B cell (primary cell): ENCODE measurements at regions not wholly inside any gene's neighbourhood (a gene's known extent, or its start where the extent isn't known, plus 50 kb on each side); places are given as distances from the start of the nearest gene placed in this dataset.

Source experiments
- ATAC-seq: fragments of 200-7000 bp; cut with Tn5 transposase; one replicate; pipeline ENCODE4 v1.10.0; 2021; ENCODE audit warnings: low read depth, mild to moderate bottlenecking, moderate number of reproducible peaks, moderate library complexity
- CTCF ChIA-PET: fragments of 350-600 bp; sonication (Branson Sonifier 250); formaldehyde crosslinking; loops from one replicate; lab custom pipeline; 2021; ENCODE audit warnings: antibody characterized with exemption, inconsistent platforms; lab: Charles Lee
- POLR2A ChIA-PET: fragments of 350-600 bp; sonication (Branson Sonifier 250); formaldehyde crosslinking; loops from one replicate; lab custom pipeline; 2021; ENCODE audit warnings: antibody characterized with exemption; lab: Charles Lee
- DNase-seq: peaks from one replicate; pipeline ENCODE4 v3.0.0; 2013
- H2AFZ ChIP-seq: 2 replicates; pipeline ENCODE4 v1.6.1; 2012; ENCODE audit warnings: mild to moderate bottlenecking, low read depth, low read length; ENCODE audit not compliant: insufficient read depth, poor library complexity, severe bottlenecking
- H3K27ac ChIP-seq, 2 donors: 1 replicate in 1 of 2; 2 replicates in 1 of 2; pipeline ENCODE4 v1.5.1; 2012 to 2013; ENCODE audit warnings: low read length in 2 of 2, mild to moderate bottlenecking in 2 of 2, moderate library complexity in 1 of 2
- H3K27me3 ChIP-seq, 4 experiments: fragments of 200-600 bp in 1 of 4; sonication (generic) in 1 of 4; replicated peaks in 1 of 4; 1 replicate in 2 of 4; 2 replicates in 2 of 4; pipeline versions ENCODE4 v1.6.1 to v1.7.0; 2013 to 2016; ENCODE audit warnings: low read length in 3 of 4, mild to moderate bottlenecking in 2 of 4, mixed read lengths in 1 of 4, moderate library complexity in 1 of 4; ENCODE audit not compliant: insufficient read depth in 4 of 4, control insufficient read depth in 3 of 4; ENCODE audit errors: control extremely low read depth in 1 of 4
- H3K36me3 ChIP-seq, 2 experiments: replicated peaks in 1 of 2; 1 replicate in 1 of 2; 2 replicates in 1 of 2; pipeline versions ENCODE4 v1.6.1 to v1.7.1; 2013; ENCODE audit warnings: low read length in 1 of 2; ENCODE audit not compliant: insufficient read depth in 2 of 2, control insufficient read depth in 1 of 2; ENCODE audit errors: control extremely low read depth in 1 of 2, extremely low read depth in 1 of 2
- H3K4me1 ChIP-seq, 2 donors: fragments of 200-600 bp in 1 of 2; sonication (generic) in 1 of 2; 1 replicate in 1 of 2; 2 replicates in 1 of 2; pipeline versions ENCODE4 v1.5.1 to v1.6.1; 2013 to 2017; ENCODE audit warnings: low read length in 2 of 2; ENCODE audit not compliant: control insufficient read depth in 2 of 2, insufficient read depth in 2 of 2
- H3K4me2 ChIP-seq: replicated peaks from 2 replicates; pipeline ENCODE3; 2012; ENCODE audit warnings: mild to moderate bottlenecking, low read depth, low read length; ENCODE audit not compliant: poor library complexity, severe bottlenecking
- H3K4me3 ChIP-seq, 5 experiments: fragments of 200-600 bp in 1 of 5; sonication (generic) in 1 of 5; 1 replicate in 3 of 5; 2 replicates in 2 of 5; pipeline versions ENCODE4 v1.5.1 to v1.7.0; 2011 to 2016; ENCODE audit warnings: low read length in 4 of 5, mild to moderate bottlenecking in 4 of 5, low read depth in 2 of 5, control low read depth in 1 of 5, moderate library complexity in 1 of 5; ENCODE audit not compliant: insufficient read depth in 1 of 5; ENCODE audit errors: control extremely low read depth in 1 of 5, extremely low read depth in 1 of 5
- H3K79me2 ChIP-seq: fragments of 200-600 bp; sonication (generic); one replicate; pipeline ENCODE4 v1.6.0; 2016; ENCODE audit warnings: low read length; ENCODE audit not compliant: control insufficient read depth, insufficient read depth
- H3K9ac ChIP-seq: fragments of 200-600 bp; sonication (generic); 2 replicates; pipeline ENCODE4 v1.6.1; 2017; ENCODE audit warnings: mild to moderate bottlenecking, low read length, moderate library complexity
- H3K9me3 ChIP-seq, 3 donors: one replicate each; pipeline versions ENCODE4 v1.6.1 to v1.7.1; 2013; ENCODE audit warnings: low read length in 2 of 3; ENCODE audit not compliant: control insufficient read depth in 2 of 3, insufficient read depth in 1 of 3; ENCODE audit errors: control extremely low read depth in 1 of 3
- H4K20me1 ChIP-seq: 2 replicates; pipeline ENCODE4 v1.6.0; 2012; ENCODE audit warnings: mild to moderate bottlenecking, low read length; ENCODE audit not compliant: insufficient read depth, control insufficient read depth, poor library complexity, severe bottlenecking
- H3K27ac Mint-ChIP-seq: one replicate; pipeline ENCODE4 v1.8.0; 2021; ENCODE audit warnings: mixed read lengths
- H3K27me3 Mint-ChIP-seq: one replicate; pipeline ENCODE4 v1.8.0; 2021; ENCODE audit warnings: mixed read lengths
- H3K4me1 Mint-ChIP-seq: one replicate; pipeline ENCODE4 v1.8.0; 2021; ENCODE audit warnings: mixed read lengths
- H3K4me3 Mint-ChIP-seq: one replicate; pipeline ENCODE4 v1.8.0; 2021; ENCODE audit warnings: mixed read lengths
- H3K9me3 Mint-ChIP-seq: one replicate; pipeline ENCODE4 v1.8.0; 2022; ENCODE audit warnings: mixed read lengths; ENCODE audit not compliant: insufficient read depth
- CTCF ChIP-seq: fragments of 200-600 bp; IDR thresholded peaks from one replicate; pipeline ENCODE4 v1.8.0; 2022; ENCODE audit warnings: antibody characterized with exemption, mild to moderate bottlenecking
- EZH2 ChIP-seq: IDR thresholded peaks from 2 replicates; pipeline ENCODE4 v1.6.1; 2012; ENCODE audit warnings: borderline replicate concordance, low read depth, mild to moderate bottlenecking, moderate library complexity, low read length; ENCODE audit not compliant: insufficient read depth, poor library complexity, severe bottlenecking
- WGBS: methylation state at CpG from one replicate; pipeline ENCODE4 v1.1.5; 2013; ENCODE audit warnings: missing lambda C conversion rate; ENCODE audit not compliant: insufficient coverage; 5-methylcytosine and 5-hydroxymethylcytosine counted together
- intact Hi-C: fragments of 100-400 bp; cut with micrococcal nuclease; formaldehyde crosslinking; loops from one replicate; pipeline ENCODE4 v1.10.0; 2022

- Histone ChIP-seq H3K4me1 (no peaks in the 10 kb centered on the region), H3K9me3 (no peaks in the 10 kb centered on the region), H4K20me1 (no peaks in the 10 kb centered on the region), H3K79me2 (no peaks in the 10 kb centered on the region), H3K27me3 (no peaks in the 10 kb centered on the region), H3K27ac (no peak overlapping the region), H3K9ac (no peak overlapping the region), H3K4me3 (no peak overlapping the region), H3K4me2 (no peak overlapping the region), H3K36me3 (no peaks in the 10 kb centered on the region), H2AFZ (no peak overlapping the region)
- POLR2A ChIA-PET, result no interaction called here
- Mint-ChIP-seq H3K4me3 (no peak overlapping the region), H3K4me1 (peaks cover 1% of the 10 kb centered on the region), H3K27ac (peak overlapping the region; percentile 41), H3K27me3 (peaks cover 3% of the 10 kb centered on the region), H3K9me3 (no peaks in the 10 kb centered on the region)
- TF ChIP-seq EZH2 (no peak), CTCF (no peak)
- intact Hi-C loops, result no loop called here
- ATAC-seq (no peak), DNase-seq (no peak)
- CTCF ChIA-PET, result interaction anchor here (0.5 kb wide), 1 partner anchor 204 kb away, joined by 3 read pairs; the partner anchor contains the start of gene NTMT1
- WGBS, result 92% methylated on average over 8 of the region's 11 CpGs
These were observed 198.7 kb downstream of the C9orf50 start for GRCh38 chr9:129422032-129422842.

- Histone ChIP-seq H3K36me3 (no peaks in the 10 kb centered on the region), H3K27me3 (no peaks in the 10 kb centered on the region), H3K79me2 (no peaks in the 10 kb centered on the region), H3K9me3 (no peaks in the 10 kb centered on the region), H3K4me3 (no peak overlapping the region), H3K4me1 (no peaks in the 10 kb centered on the region), H3K4me2 (no peak overlapping the region), H2AFZ (no peak overlapping the region), H4K20me1 (no peaks in the 10 kb centered on the region), H3K9ac (no peak overlapping the region), H3K27ac (no peak overlapping the region)
- Mint-ChIP-seq H3K27me3 (peaks cover 3% of the 10 kb centered on the region), H3K4me1 (peaks cover 6% of the 10 kb centered on the region), H3K9me3 (no peaks in the 10 kb centered on the region), H3K4me3 (no peak overlapping the region), H3K27ac (peak overlapping the region; percentile 15)
- intact Hi-C loops, result no loop called here
- ATAC-seq, result no peak
- ChIA-PET POLR2A (no interaction called here), CTCF (interaction anchor here (0.8 kb wide), 1 partner anchor 278 kb away, joined by 3 read pairs; no protein-coding TSS in a partner anchor)
- TF ChIP-seq CTCF (no peak), EZH2 (no peak)
- no peak for DNase-seq
- WGBS, result 97% methylated on average over 27 of the region's 29 CpGs
These were observed 199.5 kb downstream of the C9orf50 start for GRCh38 chr9:129421371-129421770.
